Stimulated activated CD4-positive, alpha-beta T cell treated with anti-CD3 and anti-CD28 coated beads, TNF-alpha, amount 100 ng/mL, for 4 hours (primary cell): ENCODE measurements at regions not wholly inside any gene's neighbourhood (a gene's known extent, or its start where the extent isn't known, plus 50 kb on each side); places are given as distances from the start of the nearest gene placed in this dataset.
"Not testable (repeated sequence)": the region's sequence is repeated elsewhere in the genome, so short reads cannot be mapped to it uniquely, and the experiment has no call there.

Source experiments
- DNase-seq, 3 experiments: peaks; one replicate each; pipeline ENCODE4 v3.0.0-alpha.2; 2020; ENCODE audit warnings: low read depth in 3 of 3

- no peak for DNase-seq
These were observed 278.0 kb upstream of the TBL1XR1 start for GRCh38 chr3:177475356-177475665.

- no peak for DNase-seq
These were observed 279.2 kb upstream of the TBL1XR1 start for GRCh38 chr3:177476495-177476894.

- DNase-seq, result no peak
These were observed 279.7 kb upstream of the TBL1XR1 start for GRCh38 chr3:177476921-177477435.

GRCh38 chr3:177478170-177478867 lies 281.0 kb upstream of the TBL1XR1 start:
- DNase-seq, result no peak

GRCh38 chr3:177479630-177480029 lies 282.3 kb upstream of the TBL1XR1 start:
- no peak for DNase-seq

- no peak for DNase-seq
These were observed 284.0 kb upstream of the TBL1XR1 start for GRCh38 chr3:177481329-177481728.

- DNase-seq, result no peak
These were observed 284.9 kb upstream of the TBL1XR1 start for GRCh38 chr3:177482048-177482691.

- no peak for DNase-seq
These were observed 286.1 kb upstream of the TBL1XR1 start for GRCh38 chr3:177483182-177483967.

- DNase-seq, result no peak
These were observed 286.9 kb upstream of the TBL1XR1 start for GRCh38 chr3:177484206-177484605.

GRCh38 chr3:177484926-177485325 lies 287.6 kb upstream of the TBL1XR1 start:
- DNase-seq, result no peak

GRCh38 chr3:177487635-177488186 lies 290.4 kb upstream of the TBL1XR1 start:
- no peak for DNase-seq

GRCh38 chr3:177488740-177489139 lies 291.5 kb upstream of the TBL1XR1 start:
- DNase-seq, result no peak

- no peak for DNase-seq
These were observed 293.3 kb upstream of the TBL1XR1 start for GRCh38 chr3:177490626-177491025.

- DNase-seq, result no peak
These were observed 294.2 kb upstream of the TBL1XR1 start for GRCh38 chr3:177491296-177492032.

GRCh38 chr3:177493091-177493490 lies 295.8 kb upstream of the TBL1XR1 start:
- DNase-seq, result no peak

- no peak for DNase-seq
These were observed 296.9 kb upstream of the TBL1XR1 start for GRCh38 chr3:177494216-177494615.

GRCh38 chr3:177495566-177495965 lies 298.3 kb upstream of the TBL1XR1 start:
- DNase-seq, result no peak

- no peak for DNase-seq
These were observed 301.0 kb upstream of the TBL1XR1 start for GRCh38 chr3:177498037-177498857.

- DNase-seq, result not testable (repeated sequence)
These were observed 301.8 kb upstream of the TBL1XR1 start for GRCh38 chr3:177499039-177499438.

- no peak for DNase-seq
These were observed 302.6 kb upstream of the TBL1XR1 start for GRCh38 chr3:177499779-177500423.
